Thyroid gland (tissue), 4 donors: ENCODE measurements at regions not wholly inside any gene's neighbourhood (a gene's known extent, or its start where the extent isn't known, plus 50 kb on each side); places are given as distances from the start of the nearest gene placed in this dataset.

Experiments used
- DNase-seq, 2 donors: peaks; one replicate each; pipeline ENCODE4 v3.0.0-alpha.2; 2019
- H3K27ac ChIP-seq, 3 donors: fragments of 200-600 bp; sonication (generic); 1 replicate in 2 of 3; 2 replicates in 1 of 3; pipeline ENCODE4 v1.5.1; 2016 to 2019; ENCODE audit warnings: mild to moderate bottlenecking in 1 of 3, moderate library complexity in 1 of 3
- H3K27me3 ChIP-seq: fragments of 200-600 bp; sonication (generic); one replicate; pipeline ENCODE4 v1.5.1; 2019
- H3K36me3 ChIP-seq, 2 donors: fragments of 200-600 bp; sonication (generic); one replicate each; pipeline ENCODE4 v1.5.1; 2016 to 2019
- H3K4me1 ChIP-seq, 2 donors: fragments of 200-600 bp; sonication (generic); one replicate each; pipeline ENCODE4 v1.5.1; 2017 to 2019
- H3K4me3 ChIP-seq, 3 donors: fragments of 200-600 bp; sonication (generic); replicated peaks in 1 of 3; 1 replicate in 2 of 3; 2 replicates in 1 of 3; pipeline ENCODE4 v1.5.1; 2016; ENCODE audit warnings: mild to moderate bottlenecking in 1 of 3
- H3K9me3 ChIP-seq: fragments of 200-600 bp; sonication (generic); one replicate; pipeline ENCODE4 v1.5.1; 2017
- CTCF ChIP-seq, 6 experiments: fragments of 200-600 bp in 3 of 6; fragments of 450-650 bp in 3 of 6; sonication (generic) in 3 of 6; IDR thresholded peaks; one replicate each; pipeline ENCODE4 v1.5.1; 2016 to 2019; ENCODE audit warnings: antibody characterized with exemption in 6 of 6, mild to moderate bottlenecking in 2 of 6, inconsistent platforms in 1 of 6, moderate library complexity in 1 of 6
- POLR2A ChIP-seq, 2 donors: fragments of 450-650 bp; IDR thresholded peaks; one replicate each; pipeline ENCODE4 v1.6.1; 2017; ENCODE audit warnings: antibody characterized with exemption in 2 of 2, mild to moderate bottlenecking in 2 of 2, moderate library complexity in 1 of 2
- WGBS, 2 donors: methylation state at CpG; one replicate each; pipeline ENCODE4 v1.1.5; 2017; 5-methylcytosine and 5-hydroxymethylcytosine counted together
- intact Hi-C: fragments of 100-400 bp; cut with DNase I; formaldehyde crosslinking; loops from one replicate; pipeline ENCODE4 v1.15.1; 2023

- no peak overlapping the region for H3K27ac ChIP-seq
- TF ChIP-seq POLR2A (IDR thresholded peaks at IDR 0.05) (no peak), CTCF (IDR thresholded peaks at IDR 0.05) (no peak)
- no peak overlapping the region for H3K4me3 ChIP-seq
- intact Hi-C loops = no loop called here
- H3K27me3 ChIP-seq = no peaks in the 10 kb centered on the region
- H3K9me3 ChIP-seq = no peaks in the 10 kb centered on the region
- no peaks in the 10 kb centered on the region for H3K4me1 ChIP-seq
- DNase-seq = no peak
- 70 to 76% methylated on average over 3 of the region's 3 CpGs for WGBS, 2 donors
- H3K36me3 ChIP-seq = no peaks in the 10 kb centered on the region
These were observed 891.5 kb downstream of the TBC1D22A start for GRCh38 chr22:47653921-47654320.

- Histone ChIP-seq H3K27ac (no peak overlapping the region), H3K36me3 (no peaks in the 10 kb centered on the region), H3K4me1 (no peaks in the 10 kb centered on the region), H3K4me3 (no peak overlapping the region), H3K9me3 (no peaks in the 10 kb centered on the region), H3K27me3 (no peaks in the 10 kb centered on the region)
- TF ChIP-seq POLR2A (IDR thresholded peaks at IDR 0.05) (no peak), CTCF (IDR thresholded peaks at IDR 0.05) (no peak)
- WGBS, 2 donors = 73 to 77% methylated on average over 6 of the region's 6 CpGs
- DNase-seq = no peak
- intact Hi-C loops = no loop called here
These were observed 889.0 kb downstream of the TBC1D22A start for GRCh38 chr22:47651216-47651987.

GRCh38 chr22:47647720-47648119 is 885.3 kb downstream of the TBC1D22A start:
- WGBS, 2 donors = 96 to 98% methylated on average over 5 of the region's 5 CpGs
- no peaks in the 10 kb centered on the region for H3K9me3 ChIP-seq
- no peak overlapping the region for H3K27ac ChIP-seq
- TF ChIP-seq POLR2A (IDR thresholded peaks at IDR 0.05) (no peak), CTCF (IDR thresholded peaks at IDR 0.05) (no peak)
- no peak overlapping the region for H3K4me3 ChIP-seq
- H3K4me1 ChIP-seq = no peaks in the 10 kb centered on the region
- H3K36me3 ChIP-seq = no peaks in the 10 kb centered on the region
- intact Hi-C loops = no loop called here
- no peak for DNase-seq
- no peaks in the 10 kb centered on the region for H3K27me3 ChIP-seq

- Histone ChIP-seq H3K4me1 (no peaks in the 10 kb centered on the region), H3K36me3 (no peaks in the 10 kb centered on the region), H3K27me3 (no peaks in the 10 kb centered on the region), H3K4me3 (no peak overlapping the region), H3K9me3 (no peaks in the 10 kb centered on the region), H3K27ac (no peak overlapping the region)
- no peak for DNase-seq
- intact Hi-C loops = no loop called here
- WGBS, 2 donors = 93% methylated on average over 3 of the region's 3 CpGs
- no peak for TF ChIP-seq POLR2A (IDR thresholded peaks at IDR 0.05)
- TF ChIP-seq CTCF (IDR thresholded peaks at IDR 0.05) = no peak
These were observed 884.7 kb downstream of the TBC1D22A start for GRCh38 chr22:47647181-47647580.

- intact Hi-C loops = no loop called here
- Histone ChIP-seq H3K27me3 (no peaks in the 10 kb centered on the region), H3K27ac (no peak overlapping the region), H3K36me3 (no peaks in the 10 kb centered on the region), H3K4me1 (no peaks in the 10 kb centered on the region), H3K9me3 (no peaks in the 10 kb centered on the region), H3K4me3 (no peak overlapping the region)
- TF ChIP-seq POLR2A (IDR thresholded peaks at IDR 0.05) = no peak
- no peak for TF ChIP-seq CTCF (IDR thresholded peaks at IDR 0.05)
- WGBS, 2 donors = 87 to 92% methylated on average over 2 of the region's 2 CpGs
- no peak for DNase-seq
These were observed 883.5 kb downstream of the TBC1D22A start for GRCh38 chr22:47645923-47646322.
